ENCODE measurements at regions not wholly inside any gene's neighbourhood (a gene's known extent, or its start where the extent isn't known, plus 50 kb on each side); places are given as distances from the start of the nearest gene placed in this dataset.
"Not testable (repeated sequence)": the region's sequence is repeated elsewhere in the genome, so short reads cannot be mapped to it uniquely, and the experiment has no call there.

DNA sequence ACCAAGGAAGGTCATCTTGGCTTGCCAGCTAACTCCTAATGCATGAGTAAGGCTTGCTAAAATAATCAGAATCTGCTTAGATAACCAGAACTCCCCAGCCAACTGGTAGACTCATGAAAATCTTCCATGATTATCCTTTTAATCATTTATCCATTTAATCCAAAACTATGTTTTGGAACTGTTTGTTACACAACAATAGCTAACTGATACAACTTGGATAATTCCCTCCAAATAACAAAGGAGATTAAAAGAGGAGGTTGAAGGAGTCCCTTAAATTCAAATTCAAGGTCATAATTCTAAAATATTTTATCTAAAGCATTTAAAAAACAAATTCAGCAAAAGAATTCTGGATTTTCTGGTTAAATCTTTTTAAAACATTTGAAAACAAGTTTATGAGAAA is 222.1 kb downstream of the DEPDC1B start:
- no peaks in the 10 kb centered on the region for H4K20me1 ChIP-seq (ENCODE audit: control insufficient read depth, insufficient read depth, low read length, poor library complexity, severe bottlenecking)
- Mint-ChIP-seq H3K4me3 (no peak overlapping the region), H3K9me3 (ENCODE audit: insufficient read depth) (peaks cover 2% of the 10 kb centered on the region), H3K4me1 (peaks cover 1% of the 10 kb centered on the region), H3K27ac (no peak overlapping the region), H3K27me3 (no peaks in the 10 kb centered on the region)
- no peaks in the 10 kb centered on the region for H3K79me2 ChIP-seq (ENCODE audit: control insufficient read depth, insufficient read depth, low read length)
- no peaks in the 10 kb centered on the region for H3K4me1 ChIP-seq (ENCODE audit: control insufficient read depth in 2 of 2, insufficient read depth in 2 of 2, low read length in 2 of 2)
- H3K4me2 ChIP-seq (replicated peaks; ENCODE audit: low read depth, low read length, poor library complexity, severe bottlenecking) = no peak overlapping the region
- H3K27me3 ChIP-seq (replicated peaks in 1 of 4; ENCODE audit: control extremely low read depth in 1 of 4, control insufficient read depth in 3 of 4, insufficient read depth in 4 of 4, low read length in 3 of 4) = no peaks in the 10 kb centered on the region
- no peak overlapping the region for H3K9ac ChIP-seq (ENCODE audit: low read length)
- no peak overlapping the region for H2AFZ ChIP-seq (ENCODE audit: insufficient read depth, low read depth, low read length, poor library complexity, severe bottlenecking)
- intact Hi-C loops (cut with micrococcal nuclease) = no loop called here
- POLR2A ChIA-PET = no interaction called here
- DNase-seq (no peak), ATAC-seq (ENCODE audit: low read depth) (no peak)
- CTCF ChIA-PET = no interaction called here
- H3K9me3 ChIP-seq (ENCODE audit: control extremely low read depth in 1 of 3, control insufficient read depth in 2 of 3, insufficient read depth in 1 of 3, low read length in 2 of 3) = peaks cover 0 to 3% (median 0%) of the 10 kb centered on the region in 3 donors
- TF ChIP-seq, protein P1, sequence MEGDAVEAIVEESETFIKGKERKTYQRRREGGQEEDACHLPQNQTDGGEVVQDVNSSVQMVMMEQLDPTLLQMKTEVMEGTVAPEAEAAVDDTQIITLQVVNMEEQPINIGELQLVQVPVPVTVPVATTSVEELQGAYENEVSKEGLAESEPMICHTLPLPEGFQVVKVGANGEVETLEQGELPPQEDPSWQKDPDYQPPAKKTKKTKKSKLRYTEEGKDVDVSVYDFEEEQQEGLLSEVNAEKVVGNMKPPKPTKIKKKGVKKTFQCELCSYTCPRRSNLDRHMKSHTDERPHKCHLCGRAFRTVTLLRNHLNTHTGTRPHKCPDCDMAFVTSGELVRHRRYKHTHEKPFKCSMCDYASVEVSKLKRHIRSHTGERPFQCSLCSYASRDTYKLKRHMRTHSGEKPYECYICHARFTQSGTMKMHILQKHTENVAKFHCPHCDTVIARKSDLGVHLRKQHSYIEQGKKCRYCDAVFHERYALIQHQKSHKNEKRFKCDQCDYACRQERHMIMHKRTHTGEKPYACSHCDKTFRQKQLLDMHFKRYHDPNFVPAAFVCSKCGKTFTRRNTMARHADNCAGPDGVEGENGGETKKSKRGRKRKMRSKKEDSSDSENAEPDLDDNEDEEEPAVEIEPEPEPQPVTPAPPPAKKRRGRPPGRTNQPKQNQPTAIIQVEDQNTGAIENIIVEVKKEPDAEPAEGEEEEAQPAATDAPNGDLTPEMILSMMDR (IDR thresholded peaks at IDR 0.05) = no peak
- TF ChIP-seq EZH2 (IDR thresholded peaks at IDR 0.05; ENCODE audit: borderline replicate concordance, insufficient read depth, low read depth, low read length, poor library complexity, severe bottlenecking) = no peak
- no peak overlapping the region for H3K27ac ChIP-seq (ENCODE audit: low read length in 2 of 2)
- no peaks in the 10 kb centered on the region for H3K36me3 ChIP-seq (replicated peaks in 1 of 2; ENCODE audit: control extremely low read depth in 1 of 2, control insufficient read depth in 1 of 2, extremely low read depth in 1 of 2, insufficient read depth in 2 of 2, low read length in 1 of 2)
- H3K4me3 ChIP-seq (ENCODE audit: control extremely low read depth in 1 of 5, extremely low read depth in 1 of 5, insufficient read depth in 1 of 5, low read depth in 2 of 5, low read length in 4 of 5) = no peak overlapping the region

DNA sequence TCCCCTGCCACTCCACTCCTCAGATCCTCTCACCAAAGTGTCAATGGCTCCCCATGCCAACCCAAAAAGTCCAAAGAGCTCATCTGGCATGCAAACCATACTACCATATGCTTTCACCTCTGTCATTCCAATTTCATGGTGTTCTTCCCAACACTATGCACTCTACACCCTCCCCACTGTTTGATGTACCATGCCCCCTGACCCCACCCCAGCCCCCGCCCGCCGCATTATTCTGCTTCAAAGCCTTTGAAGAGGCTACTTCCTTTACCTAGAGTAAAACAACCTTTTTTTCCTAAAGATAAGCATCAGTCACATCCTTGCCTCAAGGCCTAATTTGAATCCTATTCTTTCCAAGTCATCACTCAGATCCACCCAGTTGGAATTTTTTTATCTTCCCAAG is 226.3 kb downstream of the DEPDC1B start:
- WGBS (ENCODE audit: insufficient coverage) = 100% methylated on average over 3 of the region's 3 CpGs
- peaks cover 0 to 5% (median 0%) of the 10 kb centered on the region in 3 donors for H3K9me3 ChIP-seq (ENCODE audit: control extremely low read depth in 1 of 3, control insufficient read depth in 2 of 3, insufficient read depth in 1 of 3, low read length in 2 of 3)
- no peaks in the 10 kb centered on the region for H3K27me3 ChIP-seq (replicated peaks in 1 of 4; ENCODE audit: control extremely low read depth in 1 of 4, control insufficient read depth in 3 of 4, insufficient read depth in 4 of 4, low read length in 3 of 4)
- ChIA-PET CTCF (no interaction called here), POLR2A (no interaction called here)
- DNase-seq (no peak), ATAC-seq (ENCODE audit: low read depth) (no peak)
- peaks cover 0 to 1% of the 10 kb centered on the region in 2 experiments for H3K36me3 ChIP-seq (replicated peaks in 1 of 2; ENCODE audit: control extremely low read depth in 1 of 2, control insufficient read depth in 1 of 2, extremely low read depth in 1 of 2, insufficient read depth in 2 of 2, low read length in 1 of 2)
- TF ChIP-seq, protein P1 (IDR thresholded peaks at IDR 0.05) = no peak
- TF ChIP-seq EZH2 (IDR thresholded peaks at IDR 0.05; ENCODE audit: borderline replicate concordance, insufficient read depth, low read depth, low read length, poor library complexity, severe bottlenecking) = no peak
- Mint-ChIP-seq H3K4me3 (no peak overlapping the region), H3K27me3 (peaks cover 5% of the 10 kb centered on the region), H3K27ac (no peak overlapping the region), H3K4me1 (no peaks in the 10 kb centered on the region), H3K9me3 (ENCODE audit: insufficient read depth) (peaks cover 4% of the 10 kb centered on the region)
- no peak overlapping the region for H3K9ac ChIP-seq (ENCODE audit: low read length)
- intact Hi-C loops (cut with micrococcal nuclease) = no loop called here
- no peak overlapping the region for H2AFZ ChIP-seq (ENCODE audit: insufficient read depth, low read depth, low read length, poor library complexity, severe bottlenecking)
- H3K4me1 ChIP-seq (ENCODE audit: control insufficient read depth in 2 of 2, insufficient read depth in 2 of 2, low read length in 2 of 2) = no peaks in the 10 kb centered on the region
- no peak overlapping the region for H3K4me2 ChIP-seq (replicated peaks; ENCODE audit: low read depth, low read length, poor library complexity, severe bottlenecking)
- H3K4me3 ChIP-seq (ENCODE audit: control extremely low read depth in 1 of 5, extremely low read depth in 1 of 5, insufficient read depth in 1 of 5, low read depth in 2 of 5, low read length in 4 of 5) = no peak overlapping the region
- H4K20me1 ChIP-seq (ENCODE audit: control insufficient read depth, insufficient read depth, low read length, poor library complexity, severe bottlenecking) = no peaks in the 10 kb centered on the region
- H3K27ac ChIP-seq (ENCODE audit: low read length in 2 of 2) = no peak overlapping the region
- no peaks in the 10 kb centered on the region for H3K79me2 ChIP-seq (ENCODE audit: control insufficient read depth, insufficient read depth, low read length)

DNA sequence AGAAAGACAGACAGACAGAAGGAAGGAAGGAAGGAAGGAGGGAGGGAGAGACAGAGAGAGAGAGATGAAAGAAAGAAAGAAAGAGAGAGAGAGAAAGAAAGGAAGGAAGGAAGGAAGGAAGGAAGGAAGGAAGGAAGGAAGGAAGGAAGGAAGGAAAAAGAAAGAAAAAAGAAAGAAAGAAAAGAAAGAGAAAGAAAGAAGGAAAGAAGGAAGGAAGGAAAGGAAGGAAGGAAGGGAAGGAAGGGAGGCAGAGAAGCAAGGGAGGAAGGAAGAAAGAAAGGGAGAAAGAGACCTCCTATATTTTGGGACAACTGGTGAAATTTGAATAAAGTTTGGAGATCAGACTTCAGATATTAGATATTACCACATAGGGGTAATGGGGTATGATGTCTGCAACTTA is 226.9 kb downstream of the DEPDC1B start:
- intact Hi-C loops (cut with micrococcal nuclease); ATAC-seq (ENCODE audit: low read depth); H3K4me3 Mint-ChIP-seq; H3K9me3 Mint-ChIP-seq (ENCODE audit: insufficient read depth); H3K4me1 Mint-ChIP-seq; CTCF ChIA-PET; H3K36me3 ChIP-seq (replicated peaks in 1 of 2; ENCODE audit: control extremely low read depth in 1 of 2, control insufficient read depth in 1 of 2, extremely low read depth in 1 of 2, insufficient read depth in 2 of 2, low read length in 1 of 2); H3K9me3 ChIP-seq (ENCODE audit: control extremely low read depth in 1 of 3, control insufficient read depth in 2 of 3, insufficient read depth in 1 of 3, low read length in 2 of 3); H3K4me3 ChIP-seq (ENCODE audit: control extremely low read depth in 1 of 5, extremely low read depth in 1 of 5, insufficient read depth in 1 of 5, low read depth in 2 of 5, low read length in 4 of 5); H3K27ac ChIP-seq (ENCODE audit: low read length in 2 of 2); H3K27me3 ChIP-seq (replicated peaks in 1 of 4; ENCODE audit: control extremely low read depth in 1 of 4, control insufficient read depth in 3 of 4, insufficient read depth in 4 of 4, low read length in 3 of 4); POLR2A ChIA-PET; H3K79me2 ChIP-seq (ENCODE audit: control insufficient read depth, insufficient read depth, low read length); H2AFZ ChIP-seq (ENCODE audit: insufficient read depth, low read depth, low read length, poor library complexity, severe bottlenecking); DNase-seq; H4K20me1 ChIP-seq (ENCODE audit: control insufficient read depth, insufficient read depth, low read length, poor library complexity, severe bottlenecking); H3K4me1 ChIP-seq (ENCODE audit: control insufficient read depth in 2 of 2, insufficient read depth in 2 of 2, low read length in 2 of 2); H3K27me3 Mint-ChIP-seq; H3K9ac ChIP-seq (ENCODE audit: low read length); H3K4me2 ChIP-seq (replicated peaks; ENCODE audit: low read depth, low read length, poor library complexity, severe bottlenecking); H3K27ac Mint-ChIP-seq: not testable (repeated sequence)
